ENCODE measurements at regions not wholly inside any gene's neighbourhood (a gene's known extent, or its start where the extent isn't known, plus 50 kb on each side); places are given as distances from the start of the nearest gene placed in this dataset.

DNA sequence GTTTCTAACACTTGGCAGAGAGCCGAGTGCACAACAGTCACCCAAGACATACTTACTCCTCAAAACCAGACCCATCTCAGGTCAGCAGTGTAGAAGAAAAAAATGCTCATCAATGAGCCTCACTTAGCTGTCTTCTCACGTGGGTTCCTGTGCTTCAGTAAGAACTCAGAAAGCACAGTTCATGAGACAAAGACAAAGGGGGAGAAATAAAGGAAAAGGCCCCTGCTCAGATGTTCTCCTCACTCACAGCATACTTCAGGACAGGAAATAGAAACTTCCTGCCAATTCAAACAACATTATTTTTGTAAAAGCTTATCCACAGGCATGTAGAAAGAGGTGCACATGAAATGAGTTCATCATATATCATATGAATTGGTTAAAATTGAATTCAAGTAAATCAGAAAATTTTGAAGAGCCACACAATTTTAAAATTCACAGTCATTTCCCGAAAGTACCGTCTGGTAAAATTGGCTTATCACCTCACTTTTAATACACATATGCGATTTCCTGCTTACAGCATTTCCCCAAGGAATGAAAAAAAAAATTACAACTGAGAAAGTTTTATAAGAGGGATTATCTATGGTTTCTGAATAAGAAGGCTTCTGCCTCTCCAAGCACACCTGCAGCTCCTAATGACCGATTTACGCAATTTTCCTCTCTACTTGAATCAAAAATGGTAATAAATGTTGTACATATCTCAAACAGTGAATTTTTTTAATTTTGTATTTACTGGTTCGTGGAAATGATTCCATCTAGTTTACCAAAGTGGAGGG is 328.3 kb downstream of the TMEM167A start:
- TF ChIP-seq FOXJ3 (CRISPR knock-in tag; IDR thresholded peaks at IDR 0.05; ENCODE audit: borderline replicate concordance) (no peak), ERG (CRISPR knock-in tag; IDR thresholded peaks at IDR 0.05) (no peak), IRF2 (CRISPR knock-in tag; IDR thresholded peaks at IDR 0.05; ENCODE audit: borderline replicate concordance, low read depth) (no peak), ELF4 (CRISPR knock-in tag; IDR thresholded peaks at IDR 0.05; ENCODE audit: low read depth) (no peak), RELA (CRISPR knock-in tag; IDR thresholded peaks at IDR 0.05; ENCODE audit: borderline replicate concordance) (no peak), RORB (CRISPR knock-in tag; IDR thresholded peaks at IDR 0.05) (no peak), GABPB1 (CRISPR knock-in tag; IDR thresholded peaks at IDR 0.05) (no peak), CTCF (IDR thresholded peaks at IDR 0.05) (no peak), TEAD1 (CRISPR knock-in tag; IDR thresholded peaks at IDR 0.05) (no peak), USF1 (CRISPR knock-in tag; IDR thresholded peaks at IDR 0.05) (no peak), ZNF671 (CRISPR knock-in tag; IDR thresholded peaks at IDR 0.05) (no peak), ZNF121 (CRISPR knock-in tag; IDR thresholded peaks at IDR 0.05) (no peak), AFF4 (CRISPR knock-in tag; IDR thresholded peaks at IDR 0.05; ENCODE audit: borderline replicate concordance) (no peak), ZNF512 (CRISPR knock-in tag; IDR thresholded peaks at IDR 0.05; ENCODE audit: borderline replicate concordance) (no peak)
- TF ChIP-seq, protein P1, sequence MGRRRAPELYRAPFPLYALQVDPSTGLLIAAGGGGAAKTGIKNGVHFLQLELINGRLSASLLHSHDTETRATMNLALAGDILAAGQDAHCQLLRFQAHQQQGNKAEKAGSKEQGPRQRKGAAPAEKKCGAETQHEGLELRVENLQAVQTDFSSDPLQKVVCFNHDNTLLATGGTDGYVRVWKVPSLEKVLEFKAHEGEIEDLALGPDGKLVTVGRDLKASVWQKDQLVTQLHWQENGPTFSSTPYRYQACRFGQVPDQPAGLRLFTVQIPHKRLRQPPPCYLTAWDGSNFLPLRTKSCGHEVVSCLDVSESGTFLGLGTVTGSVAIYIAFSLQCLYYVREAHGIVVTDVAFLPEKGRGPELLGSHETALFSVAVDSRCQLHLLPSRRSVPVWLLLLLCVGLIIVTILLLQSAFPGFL (CRISPR knock-in tag; IDR thresholded peaks at IDR 0.05; ENCODE audit: borderline replicate concordance): no peak
- TF ChIP-seq, protein P2, sequence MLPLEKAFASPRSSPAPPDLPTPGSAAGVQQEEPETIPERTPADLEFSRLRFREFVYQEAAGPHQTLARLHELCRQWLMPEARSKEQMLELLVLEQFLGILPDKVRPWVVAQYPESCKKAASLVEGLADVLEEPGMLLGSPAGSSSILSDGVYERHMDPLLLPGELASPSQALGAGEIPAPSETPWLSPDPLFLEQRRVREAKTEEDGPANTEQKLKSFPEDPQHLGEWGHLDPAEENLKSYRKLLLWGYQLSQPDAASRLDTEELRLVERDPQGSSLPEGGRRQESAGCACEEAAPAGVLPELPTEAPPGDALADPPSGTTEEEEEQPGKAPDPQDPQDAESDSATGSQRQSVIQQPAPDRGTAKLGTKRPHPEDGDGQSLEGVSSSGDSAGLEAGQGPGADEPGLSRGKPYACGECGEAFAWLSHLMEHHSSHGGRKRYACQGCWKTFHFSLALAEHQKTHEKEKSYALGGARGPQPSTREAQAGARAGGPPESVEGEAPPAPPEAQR (CRISPR knock-in tag; IDR thresholded peaks at IDR 0.05): no peak
- TF ChIP-seq, protein P3, sequence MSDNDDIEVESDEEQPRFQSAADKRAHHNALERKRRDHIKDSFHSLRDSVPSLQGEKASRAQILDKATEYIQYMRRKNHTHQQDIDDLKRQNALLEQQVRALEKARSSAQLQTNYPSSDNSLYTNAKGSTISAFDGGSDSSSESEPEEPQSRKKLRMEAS (CRISPR knock-in tag; IDR thresholded peaks at IDR 0.05): no peak
- TF ChIP-seq, protein P4, sequence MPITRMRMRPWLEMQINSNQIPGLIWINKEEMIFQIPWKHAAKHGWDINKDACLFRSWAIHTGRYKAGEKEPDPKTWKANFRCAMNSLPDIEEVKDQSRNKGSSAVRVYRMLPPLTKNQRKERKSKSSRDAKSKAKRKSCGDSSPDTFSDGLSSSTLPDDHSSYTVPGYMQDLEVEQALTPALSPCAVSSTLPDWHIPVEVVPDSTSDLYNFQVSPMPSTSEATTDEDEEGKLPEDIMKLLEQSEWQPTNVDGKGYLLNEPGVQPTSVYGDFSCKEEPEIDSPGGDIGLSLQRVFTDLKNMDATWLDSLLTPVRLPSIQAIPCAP (CRISPR knock-in tag; IDR thresholded peaks at IDR 0.05): no peak
- TF ChIP-seq, protein P5, sequence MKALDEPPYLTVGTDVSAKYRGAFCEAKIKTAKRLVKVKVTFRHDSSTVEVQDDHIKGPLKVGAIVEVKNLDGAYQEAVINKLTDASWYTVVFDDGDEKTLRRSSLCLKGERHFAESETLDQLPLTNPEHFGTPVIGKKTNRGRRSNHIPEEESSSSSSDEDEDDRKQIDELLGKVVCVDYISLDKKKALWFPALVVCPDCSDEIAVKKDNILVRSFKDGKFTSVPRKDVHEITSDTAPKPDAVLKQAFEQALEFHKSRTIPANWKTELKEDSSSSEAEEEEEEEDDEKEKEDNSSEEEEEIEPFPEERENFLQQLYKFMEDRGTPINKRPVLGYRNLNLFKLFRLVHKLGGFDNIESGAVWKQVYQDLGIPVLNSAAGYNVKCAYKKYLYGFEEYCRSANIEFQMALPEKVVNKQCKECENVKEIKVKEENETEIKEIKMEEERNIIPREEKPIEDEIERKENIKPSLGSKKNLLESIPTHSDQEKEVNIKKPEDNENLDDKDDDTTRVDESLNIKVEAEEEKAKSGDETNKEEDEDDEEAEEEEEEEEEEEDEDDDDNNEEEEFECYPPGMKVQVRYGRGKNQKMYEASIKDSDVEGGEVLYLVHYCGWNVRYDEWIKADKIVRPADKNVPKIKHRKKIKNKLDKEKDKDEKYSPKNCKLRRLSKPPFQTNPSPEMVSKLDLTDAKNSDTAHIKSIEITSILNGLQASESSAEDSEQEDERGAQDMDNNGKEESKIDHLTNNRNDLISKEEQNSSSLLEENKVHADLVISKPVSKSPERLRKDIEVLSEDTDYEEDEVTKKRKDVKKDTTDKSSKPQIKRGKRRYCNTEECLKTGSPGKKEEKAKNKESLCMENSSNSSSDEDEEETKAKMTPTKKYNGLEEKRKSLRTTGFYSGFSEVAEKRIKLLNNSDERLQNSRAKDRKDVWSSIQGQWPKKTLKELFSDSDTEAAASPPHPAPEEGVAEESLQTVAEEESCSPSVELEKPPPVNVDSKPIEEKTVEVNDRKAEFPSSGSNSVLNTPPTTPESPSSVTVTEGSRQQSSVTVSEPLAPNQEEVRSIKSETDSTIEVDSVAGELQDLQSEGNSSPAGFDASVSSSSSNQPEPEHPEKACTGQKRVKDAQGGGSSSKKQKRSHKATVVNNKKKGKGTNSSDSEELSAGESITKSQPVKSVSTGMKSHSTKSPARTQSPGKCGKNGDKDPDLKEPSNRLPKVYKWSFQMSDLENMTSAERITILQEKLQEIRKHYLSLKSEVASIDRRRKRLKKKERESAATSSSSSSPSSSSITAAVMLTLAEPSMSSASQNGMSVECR (CRISPR knock-in tag; IDR thresholded peaks at IDR 0.05; ENCODE audit: borderline replicate concordance): no peak
- H3K9me3 Mint-ChIP-seq: peaks cover 20% of the 10 kb centered on the region
- H3K36me3 Mint-ChIP-seq: peaks cover 10% of the 10 kb centered on the region
- no peak for ATAC-seq
- ChIA-PET CTCF (no interaction called here), POLR2A (no interaction called here)
- H3K27me3 Mint-ChIP-seq (ENCODE audit: low read depth): no peaks in the 10 kb centered on the region
- no peak overlapping the region for H3K27ac Mint-ChIP-seq
- no peak for DNase-seq (ENCODE audit: low spot score)
- no peak overlapping the region for H3K4me3 Mint-ChIP-seq
- H3K4me1 Mint-ChIP-seq: no peaks in the 10 kb centered on the region
